ENCODE measurements at regions not wholly inside any gene's neighbourhood (a gene's known extent, or its start where the extent isn't known, plus 50 kb on each side); places are given as distances from the start of the nearest gene placed in this dataset.

DNA sequence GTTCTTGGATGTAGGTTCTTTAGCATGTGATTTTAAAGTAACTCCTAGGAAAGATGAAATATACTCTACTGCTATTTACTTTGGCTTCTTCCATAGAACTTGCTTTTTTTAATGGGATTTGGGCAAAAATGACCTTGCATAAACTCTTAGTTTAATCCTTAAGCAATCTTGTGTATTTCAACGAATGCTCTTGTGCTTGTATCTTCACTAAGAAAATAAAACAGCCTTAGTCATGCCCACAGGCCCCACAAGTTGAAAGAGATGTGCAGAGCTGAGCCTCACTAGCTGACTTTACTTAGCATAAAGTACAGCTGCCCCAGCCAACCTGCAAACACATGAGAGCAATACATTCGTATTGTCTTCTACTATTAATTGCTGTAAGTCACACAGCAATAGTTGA, 1609.2 kb downstream of the STIM2 start:
- Histone ChIP-seq H3K9me2 (peaks cover 4% of the 10 kb centered on the region; the same call in 1 of the 2 replicates), H3K4me2 (no peak overlapping the region), H2AFZ (ENCODE audit: low read depth) (no peak overlapping the region), H3K27me3 (ENCODE audit: insufficient read depth) (no peaks in the 10 kb centered on the region), H3K79me2 (ENCODE audit: insufficient read depth) (no peaks in the 10 kb centered on the region), H4K20me1 (ENCODE audit: insufficient read depth) (no peaks in the 10 kb centered on the region), H3K4me1 (ENCODE audit: control insufficient read depth in 1 of 2, insufficient read depth in 2 of 2, low read depth in 1 of 2, low read length in 1 of 2) (no peaks in the 10 kb centered on the region), H3K36me3 (replicated peaks in 1 of 2; ENCODE audit: control insufficient read depth in 1 of 2, insufficient read depth in 2 of 2, low read length in 1 of 2) (no peaks in the 10 kb centered on the region), H3F3A (replicated peaks; ENCODE audit: insufficient read depth) (no peaks in the 10 kb centered on the region), H3K9me3 (no peaks in the 10 kb centered on the region), H3K9ac (no peak overlapping the region), H3K27ac (ENCODE audit: low read depth in 2 of 2, low read length in 1 of 2) (no peak overlapping the region), H3K4me3 (ENCODE audit: low read depth in 2 of 2, low read length in 1 of 2) (no peak overlapping the region)
- ChIA-PET CTCF (interaction anchor here (0.8 kb wide), 1 partner anchor 79 kb away, joined by 3 read pairs; no protein-coding TSS in a partner anchor), POLR2A (no interaction called here)
- TF ChIP-seq, protein P1, sequence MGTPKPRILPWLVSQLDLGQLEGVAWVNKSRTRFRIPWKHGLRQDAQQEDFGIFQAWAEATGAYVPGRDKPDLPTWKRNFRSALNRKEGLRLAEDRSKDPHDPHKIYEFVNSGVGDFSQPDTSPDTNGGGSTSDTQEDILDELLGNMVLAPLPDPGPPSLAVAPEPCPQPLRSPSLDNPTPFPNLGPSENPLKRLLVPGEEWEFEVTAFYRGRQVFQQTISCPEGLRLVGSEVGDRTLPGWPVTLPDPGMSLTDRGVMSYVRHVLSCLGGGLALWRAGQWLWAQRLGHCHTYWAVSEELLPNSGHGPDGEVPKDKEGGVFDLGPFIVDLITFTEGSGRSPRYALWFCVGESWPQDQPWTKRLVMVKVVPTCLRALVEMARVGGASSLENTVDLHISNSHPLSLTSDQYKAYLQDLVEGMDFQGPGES (IDR thresholded peaks at IDR 0.05; ENCODE audit: low read depth, low read length) = no peak
- no peak for TF ChIP-seq SMC3 (IDR thresholded peaks at IDR 0.05; ENCODE audit: low read depth, low read length)
- no peak for TF ChIP-seq ZBTB33 (IDR thresholded peaks at IDR 0.05; ENCODE audit: borderline replicate concordance, low read depth)
- no peak for TF ChIP-seq TEAD4 (IDR thresholded peaks at IDR 0.05; ENCODE audit: borderline replicate concordance, insufficient read depth)
- DNase-seq = no peak
- WGBS (ENCODE audit: low lambda C conversion rate) = 18% methylated on average over 2 of the region's 2 CpGs

DNA sequence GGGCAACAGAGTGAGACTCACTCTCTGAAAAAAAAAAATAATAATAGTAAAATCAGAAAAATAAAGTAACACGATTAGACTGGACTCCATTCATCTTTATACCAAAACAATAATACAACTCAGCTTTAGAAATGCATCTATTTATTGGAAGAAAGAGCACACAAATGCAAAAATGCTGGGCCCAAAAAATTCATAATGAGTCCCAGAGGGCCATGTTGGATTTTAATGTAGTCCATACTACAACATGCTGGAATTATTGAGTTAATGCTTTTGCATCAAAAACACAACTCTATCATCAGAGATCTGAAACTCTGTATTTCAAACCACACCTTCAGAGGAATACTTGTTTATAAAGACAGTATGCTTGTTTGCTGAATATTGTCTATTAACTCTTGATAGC, 1614.7 kb downstream of the STIM2 start:
- no peaks in the 10 kb centered on the region for H3K4me1 ChIP-seq (ENCODE audit: control insufficient read depth in 1 of 2, insufficient read depth in 2 of 2, low read depth in 1 of 2, low read length in 1 of 2)
- no peaks in the 10 kb centered on the region for H3K79me2 ChIP-seq (ENCODE audit: insufficient read depth)
- ChIA-PET CTCF (no interaction called here), POLR2A (no interaction called here)
- no peak for DNase-seq
- H2AFZ ChIP-seq (ENCODE audit: low read depth) = no peak overlapping the region
- no peak overlapping the region for H3K4me2 ChIP-seq
- no peak overlapping the region for H3K9ac ChIP-seq
- no peak overlapping the region for H3K27ac ChIP-seq (ENCODE audit: low read depth in 2 of 2, low read length in 1 of 2)
- WGBS (ENCODE audit: low lambda C conversion rate) = 4% methylated on average over 1 of the region's 1 CpG
- no peaks in the 10 kb centered on the region; the same call in 1 of the 2 replicates for H3K27me3 ChIP-seq (ENCODE audit: insufficient read depth)
- no peaks in the 10 kb centered on the region for H4K20me1 ChIP-seq (ENCODE audit: insufficient read depth)
- TF ChIP-seq RCOR1 (IDR thresholded peaks at IDR 0.05; ENCODE audit: low read length) = no peak
- no peak for TF ChIP-seq RFX5 (IDR thresholded peaks at IDR 0.05; ENCODE audit: low read length)
- no peak for TF ChIP-seq TCF12 (IDR thresholded peaks at IDR 0.05)
- TF ChIP-seq, protein P2, sequence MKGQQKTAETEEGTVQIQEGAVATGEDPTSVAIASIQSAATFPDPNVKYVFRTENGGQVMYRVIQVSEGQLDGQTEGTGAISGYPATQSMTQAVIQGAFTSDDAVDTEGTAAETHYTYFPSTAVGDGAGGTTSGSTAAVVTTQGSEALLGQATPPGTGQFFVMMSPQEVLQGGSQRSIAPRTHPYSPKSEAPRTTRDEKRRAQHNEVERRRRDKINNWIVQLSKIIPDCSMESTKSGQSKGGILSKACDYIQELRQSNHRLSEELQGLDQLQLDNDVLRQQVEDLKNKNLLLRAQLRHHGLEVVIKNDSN (IDR thresholded peaks at IDR 0.05; ENCODE audit: borderline replicate concordance, low read depth) = no peak
- TF ChIP-seq CTCF (IDR thresholded peaks at IDR 0.05) = no peak
- no peaks in the 10 kb centered on the region for H3K9me2 ChIP-seq
- H3F3A ChIP-seq (replicated peaks; ENCODE audit: insufficient read depth) = no peaks in the 10 kb centered on the region
- H3K36me3 ChIP-seq (replicated peaks in 1 of 2; ENCODE audit: control insufficient read depth in 1 of 2, insufficient read depth in 2 of 2, low read length in 1 of 2) = no peaks in the 10 kb centered on the region
- no peak overlapping the region for H3K4me3 ChIP-seq (ENCODE audit: low read depth in 2 of 2, low read length in 1 of 2)
- no peaks in the 10 kb centered on the region for H3K9me3 ChIP-seq

Data from SK-N-SH (cell line).